ENCODE measurements at regions not wholly inside any gene's neighbourhood (a gene's known extent, or its start where the extent isn't known, plus 50 kb on each side); places are given as distances from the start of the nearest gene placed in this dataset.
A peak's percentile ranks its signal among the peaks of the same experiment; 100 is the strongest.

DNA sequence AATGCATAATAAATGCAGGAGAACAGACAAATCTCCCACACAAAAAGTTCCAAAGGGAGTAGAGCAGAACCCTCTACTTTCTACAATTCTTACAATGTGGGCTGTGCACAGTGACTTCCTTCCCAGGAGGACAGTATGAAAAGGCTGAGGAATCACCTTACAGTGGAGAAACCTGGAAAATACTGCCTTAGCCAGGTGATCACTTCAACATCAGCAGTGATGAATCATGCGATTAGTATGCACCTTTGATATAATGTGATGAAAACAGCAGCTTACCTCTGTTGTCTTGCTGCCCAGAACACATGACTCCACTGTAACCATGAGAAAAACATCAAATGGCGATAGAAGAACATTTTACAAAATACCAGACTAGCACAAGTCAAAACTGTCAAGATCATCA is 329.7 kb upstream of the POM121L12 start:
- no peak for DNase-seq (ENCODE audit: low read depth)

DNA sequence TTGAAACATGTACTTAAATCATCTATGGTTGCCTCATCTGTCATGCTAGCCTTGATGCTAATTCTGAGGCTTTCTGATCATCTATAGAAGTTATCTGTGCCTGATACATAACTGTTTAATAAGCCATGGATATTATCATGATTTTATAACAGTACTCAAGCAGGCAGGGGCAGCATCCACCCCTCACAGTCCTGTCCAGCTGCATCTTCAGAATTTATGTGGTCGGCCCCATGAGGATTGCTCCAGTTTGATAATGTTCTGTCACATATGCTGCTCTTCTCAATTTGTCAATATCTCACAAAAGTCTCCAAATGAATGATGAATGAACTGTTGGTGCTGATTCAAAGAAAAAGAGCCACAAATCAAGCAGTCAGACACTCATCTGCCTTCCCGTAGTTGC is 335.1 kb upstream of the POM121L12 start:
- no peak for DNase-seq (ENCODE audit: low read depth)

DNA sequence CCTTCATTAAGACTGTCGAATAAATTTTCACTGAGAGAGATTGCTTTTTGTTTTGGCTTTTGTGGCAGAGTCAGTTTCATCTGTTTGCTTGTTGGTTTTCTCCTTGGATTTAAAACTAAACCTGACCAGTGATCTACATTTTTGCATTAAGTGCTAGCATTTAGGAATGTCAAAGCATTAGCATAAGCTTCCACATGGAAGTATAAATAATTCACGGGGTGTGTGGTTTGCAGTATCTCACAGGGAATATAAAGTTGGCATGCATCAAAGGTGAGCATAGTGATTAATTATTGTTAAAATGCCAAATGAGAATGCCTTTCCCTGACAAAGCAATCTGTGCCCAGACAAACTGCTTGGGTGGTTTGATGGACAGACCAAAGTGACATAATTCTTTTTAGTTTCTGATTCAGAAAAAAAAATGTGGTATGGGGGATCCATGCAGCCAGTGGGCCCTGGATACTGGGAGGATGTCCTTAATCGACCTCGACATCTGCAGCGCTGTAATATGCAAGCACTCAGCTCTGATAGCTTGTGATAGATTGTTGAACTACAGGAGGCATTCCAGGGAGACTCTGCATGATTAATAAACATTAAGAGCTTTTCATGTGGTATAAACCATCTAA is 339.3 kb upstream of the POM121L12 start:
- no peak for DNase-seq (ENCODE audit: low read depth)

DNA sequence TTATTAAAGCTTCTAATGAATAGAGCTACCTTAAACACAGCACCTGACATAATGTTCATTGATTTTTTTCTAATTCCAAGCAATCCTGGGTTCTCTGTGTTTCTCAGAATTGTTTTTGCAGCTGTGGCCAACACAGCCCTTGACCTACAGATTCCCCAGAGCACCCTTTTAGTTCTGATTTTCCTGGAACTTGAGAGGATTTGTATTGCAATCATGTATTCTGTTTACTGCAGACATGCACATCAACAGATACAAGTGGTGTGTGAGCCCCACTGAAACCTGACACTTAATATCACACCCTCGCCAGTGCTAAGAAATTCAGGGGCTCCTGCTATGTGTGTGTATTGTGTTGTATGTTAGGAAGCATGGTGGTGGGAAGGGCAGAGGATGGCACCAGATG is 344.2 kb upstream of the POM121L12 start:
- no peak for DNase-seq (ENCODE audit: low read depth)

DNA sequence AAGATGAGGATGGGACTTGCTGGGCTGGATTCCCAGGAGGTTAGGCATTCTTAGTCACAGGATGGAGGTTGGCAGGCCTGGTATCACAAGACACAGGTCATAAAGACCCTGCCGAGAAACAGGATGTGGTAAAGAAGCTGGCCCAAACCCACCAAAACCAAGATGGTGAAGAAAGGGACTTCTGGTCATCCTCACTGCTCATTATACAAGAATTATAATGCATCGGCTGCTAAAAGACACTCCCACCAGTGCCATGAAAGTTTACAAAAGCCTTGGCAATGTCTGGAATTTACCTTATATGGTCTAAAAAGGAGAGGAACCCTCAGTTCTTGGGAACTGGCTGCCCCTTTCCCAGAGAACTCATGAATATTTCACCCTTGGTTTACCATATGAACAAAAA is 345.5 kb upstream of the POM121L12 start:
- no peak for DNase-seq (ENCODE audit: low read depth)

DNA sequence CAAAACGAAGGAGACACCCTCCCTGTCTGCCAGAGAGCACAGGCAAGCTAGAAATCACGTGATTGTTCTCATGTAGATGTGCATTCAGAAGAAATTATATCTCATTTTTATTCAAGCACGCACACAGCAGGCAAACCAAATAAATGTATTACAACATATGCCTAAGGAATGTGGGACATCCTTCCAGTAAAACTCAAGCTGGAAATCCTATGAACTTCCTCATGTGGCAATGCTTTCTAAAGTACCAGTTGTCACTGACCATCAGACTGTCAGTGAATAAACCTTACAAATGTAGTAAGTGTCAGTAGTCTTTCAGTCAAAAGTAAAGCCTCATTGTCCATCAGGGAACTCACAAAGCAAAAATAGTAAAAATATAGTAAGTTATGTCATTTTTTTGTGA is 350.1 kb upstream of the POM121L12 start:
- no peak for DNase-seq (ENCODE audit: low read depth)

DNA sequence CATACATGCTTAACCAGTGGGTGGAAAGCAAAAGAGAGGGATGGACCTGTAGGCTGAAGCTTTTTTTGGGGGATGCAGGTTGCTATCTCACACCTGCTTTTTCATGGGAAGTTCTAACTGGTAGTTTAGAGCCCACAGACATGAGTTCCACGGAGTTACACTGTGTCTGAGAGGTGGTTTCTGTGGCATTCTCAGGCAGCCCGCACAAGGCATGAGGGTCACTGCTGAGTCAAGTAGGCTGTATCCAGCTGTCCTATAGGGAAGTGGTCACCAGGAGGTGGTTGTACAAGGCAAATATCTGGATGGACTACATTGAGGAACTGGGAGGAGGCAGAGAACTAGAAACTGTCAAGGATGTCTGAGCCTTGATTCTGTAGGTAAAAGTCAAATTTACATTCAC is 351.0 kb upstream of the POM121L12 start:
- no peak for DNase-seq (ENCODE audit: low read depth)

DNA sequence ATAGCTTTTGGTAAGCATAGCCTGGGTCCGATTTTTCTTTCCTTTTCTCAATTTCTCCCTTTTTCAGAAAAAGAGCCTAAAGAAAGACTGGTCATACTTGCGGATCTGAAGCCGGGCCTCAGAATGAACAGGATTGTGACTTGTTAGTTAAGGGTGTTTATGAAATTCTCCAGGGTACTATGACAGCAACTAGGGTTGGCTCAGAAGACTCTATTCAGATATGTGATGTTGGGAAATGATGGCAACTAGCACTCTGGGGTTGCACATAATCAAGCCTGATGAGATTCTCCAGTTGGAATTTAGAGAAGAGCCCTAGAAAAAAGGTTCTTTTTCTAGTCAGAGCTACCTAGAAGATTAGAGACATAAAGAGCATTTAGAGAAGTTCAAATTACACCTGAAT is 352.4 kb upstream of the POM121L12 start:
- no peak for DNase-seq (ENCODE audit: low read depth)

DNA sequence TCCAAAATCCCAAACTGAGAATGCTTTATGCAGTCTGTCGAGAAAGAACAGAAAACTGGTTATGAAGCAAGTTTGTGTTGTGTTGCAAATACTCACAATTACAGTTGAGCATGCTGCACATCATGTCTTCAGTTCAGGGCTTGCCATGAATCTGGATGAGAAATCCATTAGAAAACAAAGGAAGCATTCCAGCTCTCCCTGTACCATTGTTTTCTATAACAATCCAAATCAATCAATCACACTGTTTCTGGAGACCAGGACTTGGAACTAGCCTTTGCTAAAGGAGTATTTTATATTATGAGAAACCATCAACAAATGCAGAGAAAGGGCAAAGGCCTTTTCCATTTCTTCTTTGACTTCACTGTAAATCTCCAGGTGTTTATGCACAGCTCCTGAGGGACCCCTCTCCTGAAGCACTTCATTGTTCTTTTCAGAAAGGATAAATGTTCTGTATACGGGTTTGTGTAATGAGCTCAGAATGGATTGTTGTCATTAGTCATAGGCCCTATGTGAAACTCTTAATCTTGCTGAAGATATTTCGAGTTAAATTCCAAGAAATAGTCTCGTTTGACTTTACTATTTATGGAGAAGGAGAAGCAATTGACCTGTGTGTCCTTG is 364.7 kb upstream of the POM121L12 start:
- DNase-seq (ENCODE audit: low read depth), result no peak

DNA sequence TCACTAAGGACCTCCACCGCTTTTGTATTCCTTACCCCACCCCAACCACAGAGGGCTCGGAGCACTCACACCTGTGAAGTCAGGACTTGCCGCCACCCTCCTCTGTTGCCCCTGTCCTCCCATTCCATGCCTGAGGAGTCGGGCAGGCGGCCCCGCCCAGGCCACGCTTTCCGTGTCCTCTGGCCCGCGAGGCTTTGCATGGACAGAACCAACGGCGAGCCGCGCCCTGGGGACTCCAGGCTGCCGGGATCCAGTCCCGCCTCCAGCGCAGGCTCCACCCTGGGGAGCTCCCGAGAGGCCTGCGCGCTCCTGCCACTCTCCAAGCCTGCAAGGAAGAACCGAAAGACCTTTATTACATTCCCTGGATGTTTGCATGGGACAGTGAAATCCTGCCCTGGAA is 366.4 kb upstream of the POM121L12 start:
- no peak for DNase-seq (ENCODE audit: low read depth)

DNA sequence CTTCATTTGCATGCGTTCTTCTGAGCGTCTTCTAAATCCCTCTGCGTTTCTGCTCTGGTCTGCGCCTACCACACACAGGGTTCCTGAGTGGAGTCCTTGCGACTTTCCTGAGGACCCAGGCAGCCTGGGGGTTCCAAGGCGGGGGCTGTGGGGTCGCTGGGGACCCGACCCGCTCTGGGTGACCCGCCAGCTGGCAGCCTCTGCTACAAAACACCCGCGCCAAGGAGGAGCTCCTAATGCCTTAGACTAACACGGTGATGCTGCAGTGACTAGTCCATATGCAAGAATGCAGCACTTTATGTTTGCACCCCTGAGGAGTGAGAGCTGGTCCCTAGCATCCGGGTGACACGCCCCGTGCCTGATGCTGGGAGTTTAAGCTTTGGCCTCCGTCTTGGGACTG is 367.0 kb upstream of the POM121L12 start:
- DNase-seq (ENCODE audit: low read depth), result no peak

DNA sequence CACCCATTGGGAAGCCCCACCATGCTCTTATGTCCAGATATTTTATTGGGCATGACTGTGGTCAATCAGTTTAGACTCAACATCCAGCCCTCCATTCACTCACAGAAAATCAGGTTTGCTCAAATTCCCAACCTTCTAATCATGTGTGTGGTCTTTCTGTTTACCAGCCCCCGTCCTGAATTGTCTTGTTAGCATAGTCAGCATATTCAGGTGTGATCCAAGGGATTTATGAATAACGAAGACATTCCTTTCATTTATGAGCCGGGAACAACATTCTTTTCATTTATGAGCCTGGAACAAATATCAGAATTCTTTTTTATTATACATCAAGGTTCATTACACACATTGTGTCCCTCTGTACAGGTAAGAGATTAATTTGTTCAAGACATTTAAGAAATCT is 376.3 kb upstream of the POM121L12 start:
- DNase-seq (ENCODE audit: low read depth), result no peak

DNA sequence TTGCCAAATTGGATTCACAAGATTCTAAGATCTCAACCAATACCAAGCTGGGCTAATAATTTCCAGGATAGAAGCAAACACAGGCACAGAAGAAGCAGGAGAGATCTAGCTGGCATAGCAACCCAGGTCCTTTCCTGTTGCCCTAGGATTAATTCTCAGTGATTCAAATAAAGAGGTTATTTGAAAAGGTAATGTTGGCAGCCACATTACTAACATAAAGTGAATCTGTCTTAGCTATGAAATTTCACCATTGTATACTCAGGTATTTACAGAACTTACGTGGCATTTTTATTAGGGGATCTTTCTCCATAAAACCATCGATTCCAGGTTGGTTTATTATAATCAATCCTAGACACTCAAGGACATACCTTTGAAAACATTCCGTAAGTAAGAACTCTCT is 379.3 kb upstream of the POM121L12 start:
- DNase-seq (ENCODE audit: low read depth), result no peak

DNA sequence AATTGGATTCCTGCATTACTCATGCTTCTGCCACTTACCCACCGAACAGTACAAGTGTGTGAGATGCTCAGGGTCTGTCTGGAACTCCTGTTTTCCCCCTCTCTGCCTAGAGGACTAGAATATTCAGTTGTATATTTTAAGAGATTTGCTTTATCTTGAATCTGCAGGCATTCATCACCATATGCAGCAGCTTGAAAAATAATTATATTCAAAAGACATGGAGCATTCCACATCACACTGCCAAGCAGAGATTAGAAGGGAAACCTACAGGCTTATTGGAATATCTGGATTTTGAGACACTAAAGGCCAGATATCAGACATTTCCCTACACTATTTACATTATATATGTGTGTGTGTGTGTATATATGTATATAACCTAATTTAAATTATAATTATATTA is 382.8 kb upstream of the POM121L12 start:
- DNase-seq (ENCODE audit: low read depth), result no peak

DNA sequence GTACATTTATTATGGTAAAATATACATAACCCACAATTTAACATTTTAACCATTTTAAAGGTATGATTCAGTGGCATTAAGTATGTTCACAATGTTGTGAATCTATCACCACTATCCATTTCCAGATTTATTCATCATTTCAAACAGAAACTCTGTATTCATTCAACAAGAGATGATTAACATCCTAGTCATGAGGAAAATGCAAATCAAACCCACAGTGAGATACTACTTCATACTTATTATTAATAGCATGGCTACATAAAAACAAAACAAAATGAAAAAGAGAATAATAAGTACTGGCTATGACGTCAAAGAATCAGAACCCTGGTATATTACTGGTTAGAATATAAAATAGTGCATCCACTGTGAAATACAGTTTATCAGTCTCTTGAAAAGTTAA is 386.6 kb upstream of the POM121L12 start:
- no peak for DNase-seq (ENCODE audit: low read depth)

DNA sequence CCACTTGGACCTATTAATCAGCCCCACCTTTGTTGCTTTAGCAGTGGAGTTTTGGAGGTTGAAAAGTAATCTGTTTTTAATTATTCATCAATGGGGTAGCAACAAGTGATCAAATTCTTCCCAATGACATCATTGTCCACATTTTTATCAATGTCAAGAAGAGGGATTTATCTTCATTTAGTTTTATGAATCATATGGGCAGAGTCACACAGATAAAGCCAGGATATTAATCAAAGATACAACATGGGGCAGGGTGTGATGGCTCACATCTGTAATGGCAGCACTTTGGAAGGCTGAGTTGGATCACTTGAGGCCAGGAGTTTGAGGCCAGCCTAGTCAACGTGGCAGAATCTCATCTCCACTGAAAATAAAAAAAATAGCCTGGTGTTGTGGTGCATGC is 388.4 kb upstream of the POM121L12 start:
- DNase-seq (ENCODE audit: low read depth), result no peak

DNA sequence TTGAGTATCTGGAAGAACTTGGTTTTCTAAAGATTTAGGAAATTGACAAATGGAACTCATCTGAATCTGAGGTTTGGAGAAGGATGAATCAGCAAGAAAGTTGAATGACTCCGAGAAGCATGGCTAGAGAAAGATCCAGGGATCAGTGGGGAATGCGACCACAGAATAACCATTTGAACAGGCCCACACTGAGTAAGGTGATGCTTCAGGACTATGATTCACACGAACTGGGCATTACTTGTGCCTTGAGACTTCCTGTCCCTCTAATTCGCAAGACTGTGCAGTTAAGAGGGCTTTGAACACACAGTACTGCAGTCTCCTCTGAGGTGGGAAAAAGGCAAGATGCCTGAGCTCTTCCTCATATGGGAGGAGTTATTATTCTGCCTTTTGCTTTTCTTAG is 395.5 kb upstream of the POM121L12 start:
- peak; percentile 37 for DNase-seq (ENCODE audit: low read depth)

DNA sequence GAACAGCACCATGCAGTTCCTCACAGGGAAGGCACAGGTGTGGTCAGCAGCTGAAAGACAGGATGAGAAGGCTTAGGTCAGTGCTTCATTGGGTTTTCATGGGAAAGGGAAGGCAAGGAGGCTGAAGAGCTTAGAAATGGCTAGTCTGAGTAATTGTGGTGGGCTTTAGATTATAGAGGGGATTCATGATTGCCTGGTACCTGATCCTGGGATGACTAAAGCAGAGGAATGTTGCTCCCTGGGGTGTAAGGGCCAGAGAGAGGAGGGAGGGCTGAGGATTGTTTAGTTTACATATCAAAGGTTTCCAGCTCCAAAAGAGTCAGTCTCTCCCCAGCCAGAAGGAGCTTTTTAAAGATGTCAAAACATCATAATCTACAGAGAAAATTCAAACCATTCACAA is 396.3 kb upstream of the POM121L12 start:
- DNase-seq (ENCODE audit: low read depth), result no peak

DNA sequence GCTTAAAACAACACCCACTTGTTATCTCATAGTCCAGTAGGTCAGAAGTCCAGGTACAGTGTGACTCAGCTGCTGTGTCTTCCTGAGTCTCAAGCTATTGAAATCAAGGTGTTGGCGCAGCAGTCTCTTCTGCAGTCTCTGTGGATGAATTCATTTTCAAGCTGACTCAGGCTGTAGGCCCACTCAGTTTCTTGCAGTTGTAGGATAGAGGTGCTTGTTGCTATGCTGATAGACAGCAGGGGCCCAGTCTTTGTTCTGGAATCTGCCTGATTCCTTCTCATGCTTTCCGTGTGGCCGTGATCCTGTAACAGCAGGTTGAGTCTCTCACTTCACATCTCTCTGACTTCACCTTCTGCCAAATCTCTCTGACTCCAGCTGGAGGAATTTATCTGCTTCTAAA is 400.4 kb upstream of the POM121L12 start:
- no peak for DNase-seq (ENCODE audit: low read depth)

DNA sequence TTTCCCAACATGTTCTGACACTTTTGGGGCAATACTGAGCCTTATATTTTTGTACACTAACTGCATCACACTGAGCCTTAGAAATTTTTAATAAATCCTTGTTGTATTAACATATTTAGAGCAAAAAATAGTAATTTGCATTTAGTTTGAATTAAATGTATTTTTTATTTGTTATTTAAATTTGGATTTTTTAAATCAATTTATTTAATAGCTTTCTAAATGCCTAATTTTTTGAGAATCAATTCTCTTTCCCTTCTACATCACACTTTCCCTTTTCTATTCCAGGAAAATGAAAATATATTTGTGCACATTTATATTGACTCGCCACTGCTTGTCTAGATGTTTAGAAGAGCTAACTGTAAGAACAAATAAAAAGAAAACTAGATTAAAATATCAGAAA is 414.6 kb upstream of the POM121L12 start:
- DNase-seq (ENCODE audit: low read depth), result no peak

DNA sequence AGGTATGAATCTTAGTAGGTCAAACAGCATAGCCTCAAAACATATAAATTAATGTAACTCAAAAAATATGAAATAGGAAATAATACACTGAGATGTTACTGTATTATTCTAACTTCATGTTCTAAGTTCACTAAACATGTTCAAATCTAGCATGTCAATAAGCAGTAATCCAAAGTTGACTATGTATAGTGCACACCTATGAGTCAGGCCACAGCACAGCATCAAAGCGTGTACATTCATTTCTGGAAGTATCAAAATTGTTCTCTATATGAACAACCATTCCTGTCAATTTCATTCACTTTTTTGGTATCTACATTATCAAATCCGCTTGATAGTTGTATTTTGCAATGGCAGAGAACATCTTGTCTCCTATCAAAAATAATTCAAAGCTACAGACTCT is 418.9 kb upstream of the POM121L12 start:
- no peak for DNase-seq (ENCODE audit: low read depth)

DNA sequence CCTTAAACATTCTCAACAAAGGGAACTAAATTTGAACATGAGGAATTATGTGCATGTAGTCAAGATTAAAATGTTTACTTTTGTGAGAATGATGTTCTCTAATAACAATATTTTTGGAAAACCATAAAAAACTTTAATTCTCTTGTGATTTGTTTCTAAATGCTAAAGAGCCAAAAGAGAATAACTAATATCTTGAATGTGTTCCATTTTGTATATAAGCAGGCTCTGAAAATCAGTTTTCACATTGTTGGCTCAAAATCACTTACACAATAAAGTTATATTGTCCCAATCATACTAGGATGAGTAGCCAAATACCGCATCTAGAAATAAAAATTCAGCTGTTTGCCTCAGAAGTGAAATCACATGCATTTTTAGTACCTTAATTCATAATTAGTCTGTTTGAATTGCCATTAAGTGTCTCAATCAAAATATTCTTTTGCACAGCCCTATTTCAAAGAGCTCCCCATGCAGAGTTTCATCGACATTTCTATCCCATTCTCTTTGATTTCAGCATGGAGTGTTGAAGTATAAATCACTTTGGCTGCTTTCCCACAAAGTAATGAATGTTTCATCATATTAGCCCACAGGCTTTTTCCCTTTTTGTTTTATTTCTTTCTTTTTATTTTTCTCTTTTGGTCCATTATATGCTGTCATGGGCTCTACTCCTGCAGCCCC is 420.3 kb upstream of the POM121L12 start:
- no peak for DNase-seq (ENCODE audit: low read depth)

DNA sequence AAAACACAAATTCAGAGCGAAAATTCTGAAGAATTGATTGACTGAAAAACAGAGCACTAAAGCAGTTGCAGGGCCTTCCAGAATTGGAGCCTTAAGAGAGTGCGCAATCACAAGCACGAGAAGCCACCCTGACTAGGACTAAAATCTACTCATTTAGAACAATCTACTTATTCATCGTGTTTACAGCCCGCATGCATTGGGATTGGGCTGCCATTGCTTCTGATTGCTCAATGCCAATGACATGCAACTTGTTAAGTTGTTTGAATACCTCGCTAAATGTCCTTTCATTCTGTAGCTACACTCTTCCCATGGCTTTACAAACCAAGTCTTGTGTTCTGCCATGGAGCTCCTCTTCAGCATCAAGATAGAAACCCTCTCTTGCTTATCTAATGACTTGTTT is 425.9 kb upstream of the POM121L12 start:
- DNase-seq (ENCODE audit: low read depth), result no peak

DNA sequence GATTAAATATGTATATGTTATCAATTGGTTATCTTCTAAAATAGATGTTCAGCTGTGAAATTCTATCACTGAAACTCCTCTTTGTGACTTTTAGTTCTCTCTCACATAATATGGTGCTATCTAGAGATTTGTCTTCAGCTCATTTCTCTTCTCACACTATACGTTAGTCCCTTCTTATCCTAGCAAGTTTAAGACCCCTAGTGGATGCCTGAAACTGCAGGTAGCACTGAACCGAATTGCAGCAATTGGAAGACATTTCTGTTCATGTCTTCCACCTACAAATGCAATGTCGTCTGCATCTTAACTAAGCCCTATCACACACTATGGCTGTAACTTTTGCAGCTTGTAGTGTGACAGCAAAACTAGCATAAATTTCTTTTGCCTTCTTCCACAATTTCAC is 442.7 kb upstream of the POM121L12 start:
- no peak for DNase-seq (ENCODE audit: low read depth)
